ENCODE measurements at regions not wholly inside any gene's neighbourhood (a gene's known extent, or its start where the extent isn't known, plus 50 kb on each side); places are given as distances from the start of the nearest gene placed in this dataset.
"Not testable (repeated sequence)": the region's sequence is repeated elsewhere in the genome, so short reads cannot be mapped to it uniquely, and the experiment has no call there.

DNA sequence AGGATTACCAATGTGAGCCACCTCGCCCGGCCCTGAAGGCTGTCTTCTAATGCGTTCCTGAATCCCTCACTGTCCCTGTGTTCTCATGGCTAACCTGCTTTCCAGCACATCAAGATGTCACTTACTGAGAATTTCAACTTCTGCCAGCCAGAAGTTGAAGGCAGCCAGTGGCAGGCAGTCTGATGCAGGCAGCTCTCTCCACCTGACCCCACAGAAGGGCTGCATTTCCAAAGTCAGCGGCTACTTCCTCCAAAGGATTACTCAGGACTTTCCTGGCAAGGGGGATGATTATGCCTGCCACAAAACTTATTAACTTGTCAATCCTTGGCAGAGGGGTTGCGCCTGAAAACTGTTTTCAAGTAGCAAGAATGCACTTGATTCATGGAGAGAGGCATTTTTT, 1219.4 kb downstream of the TYW1 start:
- CTCF ChIA-PET: no interaction called here
- no peak for DNase-seq
- Mint-ChIP-seq H3K27ac (no peak overlapping the region), H3K9me3 (peaks cover 6% of the 10 kb centered on the region), H3K36me3 (ENCODE audit: low read depth) (no peaks in the 10 kb centered on the region), H3K4me3 (no peak overlapping the region), H3K27me3 (ENCODE audit: low read depth) (no peaks in the 10 kb centered on the region), H3K4me1 (ENCODE audit: low read depth) (no peaks in the 10 kb centered on the region)
- intact Hi-C loops (cut with micrococcal nuclease): no loop called here

DNA sequence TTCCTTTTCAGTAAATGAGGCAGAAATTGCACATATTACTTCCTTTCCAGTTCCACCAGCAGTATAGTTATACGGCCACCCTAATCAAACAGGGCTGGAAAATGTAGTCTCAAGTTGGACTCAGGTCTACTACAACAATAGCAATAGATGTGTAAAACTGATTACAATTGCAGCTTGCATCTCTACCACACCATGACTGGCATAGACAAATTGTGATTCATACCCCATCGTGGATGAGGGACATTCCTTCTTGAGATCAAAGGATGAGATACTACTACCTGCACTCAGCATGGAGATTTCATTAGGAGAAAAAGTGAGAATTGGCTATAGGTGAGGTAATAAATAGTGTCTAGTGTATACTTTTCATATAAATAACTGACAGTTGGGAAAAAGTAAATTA, 1220.8 kb downstream of the TYW1 start:
- no peak for DNase-seq
- H3K27ac Mint-ChIP-seq: no peak overlapping the region
- H3K4me3 Mint-ChIP-seq: no peak overlapping the region
- peaks cover 4% of the 10 kb centered on the region for H3K9me3 Mint-ChIP-seq
- CTCF ChIA-PET: no interaction called here
- no peaks in the 10 kb centered on the region for H3K36me3 Mint-ChIP-seq (ENCODE audit: low read depth)
- no peaks in the 10 kb centered on the region for H3K4me1 Mint-ChIP-seq (ENCODE audit: low read depth)
- no peaks in the 10 kb centered on the region for H3K27me3 Mint-ChIP-seq (ENCODE audit: low read depth)
- intact Hi-C loops (cut with micrococcal nuclease): no loop called here

DNA sequence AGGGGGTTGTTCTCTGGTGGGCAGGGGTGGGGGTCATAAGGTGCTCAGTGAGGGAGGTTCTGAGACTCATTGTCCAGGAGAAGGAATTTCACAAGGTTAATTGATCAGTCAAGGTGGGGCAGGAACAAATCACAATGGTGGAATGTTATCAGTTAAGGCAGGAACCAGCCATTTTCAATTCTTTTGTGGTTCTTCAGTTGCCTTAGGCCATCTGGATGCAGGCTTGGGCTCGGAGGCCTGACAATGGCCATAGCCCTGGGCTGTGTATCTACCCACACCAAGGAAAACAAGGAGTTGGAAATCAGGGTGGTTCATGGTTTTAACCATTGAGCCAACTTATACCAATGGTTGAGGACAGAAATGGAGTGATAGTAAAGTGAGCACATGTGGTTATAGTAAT, 1221.8 kb downstream of the TYW1 start:
- Mint-ChIP-seq H3K9me3 (peaks cover 4% of the 10 kb centered on the region), H3K27me3 (ENCODE audit: low read depth) (no peaks in the 10 kb centered on the region), H3K4me1 (ENCODE audit: low read depth) (no peaks in the 10 kb centered on the region), H3K4me3 (no peak overlapping the region), H3K36me3 (ENCODE audit: low read depth) (no peaks in the 10 kb centered on the region), H3K27ac (no peak overlapping the region)
- intact Hi-C loops (cut with micrococcal nuclease): no loop called here
- CTCF ChIA-PET: no interaction called here
- no peak for DNase-seq

DNA sequence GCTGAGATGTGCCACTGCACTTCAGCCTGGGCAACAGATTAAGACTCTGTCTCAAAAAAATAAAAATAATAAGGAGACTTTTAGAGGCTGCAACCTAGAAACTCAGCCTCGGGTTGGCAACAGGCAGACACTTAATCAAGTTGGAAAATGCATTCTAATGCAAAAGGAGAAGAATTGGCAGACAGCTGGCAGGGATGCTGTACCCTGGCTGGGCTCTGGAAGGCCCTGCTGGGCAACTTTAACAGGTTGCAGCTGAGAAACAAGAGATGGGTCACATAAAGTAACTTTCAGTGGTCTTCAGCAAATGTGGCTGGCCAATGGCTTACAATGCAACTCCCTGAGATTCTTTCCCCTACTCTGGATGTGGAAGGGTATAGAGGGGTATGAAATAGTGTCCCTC, 1225.7 kb downstream of the TYW1 start:
- peaks cover 5% of the 10 kb centered on the region for H3K9me3 Mint-ChIP-seq
- CTCF ChIA-PET: no interaction called here
- H3K36me3 Mint-ChIP-seq (ENCODE audit: low read depth): no peaks in the 10 kb centered on the region
- H3K27ac Mint-ChIP-seq: no peak overlapping the region
- no peak for DNase-seq
- no peak overlapping the region for H3K4me3 Mint-ChIP-seq
- intact Hi-C loops (cut with micrococcal nuclease): no loop called here
- no peaks in the 10 kb centered on the region for H3K4me1 Mint-ChIP-seq (ENCODE audit: low read depth)
- H3K27me3 Mint-ChIP-seq (ENCODE audit: low read depth): no peaks in the 10 kb centered on the region

DNA sequence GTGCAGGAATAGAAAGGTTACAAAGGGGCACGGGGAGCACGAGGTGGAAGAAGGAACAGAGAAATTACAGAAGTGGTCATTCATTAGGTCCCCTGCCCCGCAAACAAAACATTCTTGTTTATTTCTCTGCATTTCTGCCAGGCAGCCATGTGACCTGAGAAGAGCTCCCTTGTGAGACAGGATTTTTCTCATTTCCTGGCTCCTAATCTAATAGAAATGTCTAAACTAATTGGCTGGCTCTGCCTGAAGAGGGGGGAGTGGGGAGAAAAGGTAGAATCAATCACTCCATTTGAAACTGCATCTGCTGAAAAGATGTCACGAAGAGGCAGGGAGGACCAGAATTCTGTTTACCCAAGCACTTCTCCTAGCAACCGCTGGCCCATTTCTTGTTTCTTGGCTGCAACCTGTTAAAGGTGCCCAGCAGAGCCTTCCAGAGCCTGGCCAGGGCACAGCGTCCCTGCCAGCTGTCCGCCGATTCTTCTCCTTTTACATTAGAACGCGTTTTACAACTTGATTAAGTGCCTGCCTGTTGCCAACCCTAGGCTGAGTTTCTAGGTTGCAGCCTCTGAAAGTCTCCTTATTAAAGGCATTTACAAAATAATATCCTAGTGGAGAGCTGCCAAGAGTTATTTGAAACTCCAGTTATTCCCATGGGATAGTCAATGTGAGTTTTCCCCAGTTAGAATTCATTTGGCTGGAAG, 1227.6 kb downstream of the TYW1 start:
- DNase-seq: no peak
- H3K4me1 Mint-ChIP-seq (ENCODE audit: low read depth): no peaks in the 10 kb centered on the region
- no peaks in the 10 kb centered on the region for H3K36me3 Mint-ChIP-seq (ENCODE audit: low read depth)
- H3K9me3 Mint-ChIP-seq: peaks cover 3% of the 10 kb centered on the region
- H3K27ac Mint-ChIP-seq: no peak overlapping the region
- CTCF ChIA-PET: no interaction called here
- intact Hi-C loops (cut with micrococcal nuclease): no loop called here
- H3K27me3 Mint-ChIP-seq (ENCODE audit: low read depth): no peaks in the 10 kb centered on the region
- no peak overlapping the region for H3K4me3 Mint-ChIP-seq

DNA sequence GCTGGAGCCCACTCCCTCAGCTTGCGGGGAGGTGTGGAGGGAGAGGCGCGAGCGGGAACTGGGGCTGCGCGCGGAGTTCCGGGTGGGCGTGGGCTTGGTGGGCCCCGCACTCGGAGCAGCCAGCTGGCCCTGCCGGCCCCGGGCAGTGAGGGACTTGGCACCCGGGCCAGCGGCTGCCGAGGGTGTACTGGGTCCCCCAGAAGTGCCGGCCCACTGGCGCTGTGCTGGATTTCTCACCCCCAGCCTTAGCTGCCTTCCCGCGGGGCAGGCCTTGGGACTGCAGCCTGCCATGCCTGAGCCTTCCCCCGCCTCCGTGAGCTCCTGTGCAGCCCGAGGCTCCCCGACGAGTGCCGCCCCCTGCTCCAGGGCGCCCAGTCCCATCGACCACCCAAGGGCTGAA, 1234.4 kb downstream of the TYW1 start:
- intact Hi-C loops (cut with micrococcal nuclease); H3K4me1 Mint-ChIP-seq (ENCODE audit: low read depth); DNase-seq; H3K36me3 Mint-ChIP-seq (ENCODE audit: low read depth); H3K4me3 Mint-ChIP-seq; H3K27me3 Mint-ChIP-seq (ENCODE audit: low read depth); CTCF ChIA-PET; H3K27ac Mint-ChIP-seq: not testable (repeated sequence)
- peaks cover 12% of the 10 kb centered on the region for H3K9me3 Mint-ChIP-seq

DNA sequence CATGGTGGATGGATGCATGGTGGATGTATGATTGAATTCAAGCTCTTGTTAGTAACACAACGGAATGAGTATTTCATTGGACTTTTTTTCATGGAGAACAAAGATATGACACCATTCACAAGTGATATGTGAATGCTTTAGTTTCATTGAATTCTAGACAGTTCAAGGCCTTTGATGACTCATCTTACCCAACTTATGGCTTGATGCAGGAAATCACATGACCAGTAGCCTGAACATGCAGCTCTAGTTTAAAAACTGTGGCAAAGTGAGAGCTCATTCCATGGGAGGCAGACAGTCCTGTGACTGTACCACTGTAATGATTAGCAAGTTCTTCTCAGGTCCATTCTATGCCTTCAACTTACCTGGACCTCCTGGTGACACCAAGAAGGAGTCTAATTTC, 1239.3 kb downstream of the TYW1 start:
- no peaks in the 10 kb centered on the region for H3K27me3 Mint-ChIP-seq (ENCODE audit: low read depth)
- CTCF ChIA-PET: no interaction called here
- no peaks in the 10 kb centered on the region for H3K4me1 Mint-ChIP-seq (ENCODE audit: low read depth)
- H3K27ac Mint-ChIP-seq: no peak overlapping the region
- no peak overlapping the region for H3K4me3 Mint-ChIP-seq
- intact Hi-C loops (cut with micrococcal nuclease): no loop called here
- peaks cover 25% of the 10 kb centered on the region for H3K9me3 Mint-ChIP-seq
- H3K36me3 Mint-ChIP-seq (ENCODE audit: low read depth): peaks cover 2% of the 10 kb centered on the region
- no peak for DNase-seq

DNA sequence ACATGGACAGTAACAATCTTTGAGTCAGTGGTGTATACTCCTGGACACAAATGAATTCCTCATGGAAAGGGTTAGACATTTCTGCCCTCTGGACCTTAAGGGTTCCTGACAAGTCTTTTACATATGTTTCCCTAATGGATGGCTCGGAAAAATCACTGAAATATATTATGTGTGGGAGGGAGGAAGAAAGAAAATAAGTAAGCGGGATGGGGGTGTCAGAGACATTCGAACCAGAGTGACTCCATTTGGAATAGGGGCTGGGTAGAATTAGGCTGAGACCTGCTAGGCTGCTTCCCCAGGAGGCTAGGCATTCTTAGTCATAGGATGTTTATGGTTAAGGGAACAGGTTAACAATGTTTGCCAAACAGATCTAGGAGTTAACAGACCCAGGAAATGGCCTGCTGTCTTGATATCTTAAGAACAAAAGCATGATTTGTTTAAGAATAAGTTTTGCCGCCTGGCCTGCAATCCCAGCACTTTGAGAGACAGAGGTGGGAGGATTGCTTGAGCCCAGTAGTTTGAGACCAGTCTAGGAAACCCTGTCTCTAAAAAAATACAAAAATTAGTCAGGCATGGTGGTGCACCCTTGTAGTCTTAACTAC, 1241.7 kb downstream of the TYW1 start:
- Mint-ChIP-seq H3K4me1 (ENCODE audit: low read depth) (no peaks in the 10 kb centered on the region), H3K27me3 (ENCODE audit: low read depth) (no peaks in the 10 kb centered on the region), H3K9me3 (peaks cover 28% of the 10 kb centered on the region), H3K4me3 (no peak overlapping the region), H3K27ac (no peak overlapping the region), H3K36me3 (ENCODE audit: low read depth) (peaks cover 2% of the 10 kb centered on the region)
- intact Hi-C loops (cut with micrococcal nuclease): no loop called here
- CTCF ChIA-PET: no interaction called here
- no peak for DNase-seq

DNA sequence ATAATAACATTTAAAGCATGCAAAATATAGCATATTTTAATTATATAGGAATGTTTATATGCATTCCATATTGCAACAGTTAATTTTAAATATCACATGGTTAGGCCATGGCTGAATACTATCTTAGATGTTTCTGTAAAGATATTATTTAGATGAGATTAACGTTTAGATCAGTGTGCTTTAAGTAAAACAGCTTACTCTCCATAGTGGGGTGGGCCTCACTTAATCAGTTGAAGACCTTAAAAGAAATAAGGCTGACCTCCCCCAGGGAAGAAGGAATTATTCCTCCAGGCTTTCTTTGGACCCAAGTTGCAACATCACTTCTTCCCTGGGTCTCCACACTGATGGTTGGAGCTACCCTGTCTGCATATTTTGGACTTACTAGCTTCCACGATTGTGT, 1246.5 kb downstream of the TYW1 start:
- Mint-ChIP-seq H3K27ac (no peak overlapping the region), H3K9me3 (peaks cover 19% of the 10 kb centered on the region), H3K36me3 (ENCODE audit: low read depth) (peaks cover under 1% of the 10 kb centered on the region), H3K4me1 (ENCODE audit: low read depth) (no peaks in the 10 kb centered on the region), H3K27me3 (ENCODE audit: low read depth) (no peaks in the 10 kb centered on the region), H3K4me3 (no peak overlapping the region)
- DNase-seq: no peak
- CTCF ChIA-PET: no interaction called here
- intact Hi-C loops (cut with micrococcal nuclease): no loop called here

DNA sequence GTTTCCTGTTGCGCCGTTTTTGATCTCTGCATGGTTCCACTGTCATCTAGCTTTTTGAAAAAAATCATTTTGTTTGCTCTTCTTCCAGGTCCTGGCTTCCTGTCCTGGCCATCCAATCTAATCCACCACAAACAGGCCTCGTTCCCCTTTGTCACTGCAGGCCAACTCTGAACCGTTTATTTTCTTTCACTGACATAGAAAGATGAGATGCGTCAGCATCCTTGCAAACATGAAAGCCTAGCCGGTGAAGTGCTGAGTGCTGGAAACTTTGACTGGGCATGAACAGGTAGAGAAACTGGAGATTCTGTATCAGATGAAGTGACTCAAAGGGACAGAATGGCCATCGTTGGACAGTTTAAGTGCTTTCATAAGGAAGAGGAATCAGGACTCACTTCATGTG, 1247.8 kb downstream of the TYW1 start:
- no peak overlapping the region for H3K4me3 Mint-ChIP-seq
- no peaks in the 10 kb centered on the region for H3K4me1 Mint-ChIP-seq (ENCODE audit: low read depth)
- H3K9me3 Mint-ChIP-seq: peaks cover 20% of the 10 kb centered on the region
- H3K27me3 Mint-ChIP-seq (ENCODE audit: low read depth): no peaks in the 10 kb centered on the region
- CTCF ChIA-PET: no interaction called here
- no peak overlapping the region for H3K27ac Mint-ChIP-seq
- H3K36me3 Mint-ChIP-seq (ENCODE audit: low read depth): no peaks in the 10 kb centered on the region
- intact Hi-C loops (cut with micrococcal nuclease): no loop called here
- no peak for DNase-seq

DNA sequence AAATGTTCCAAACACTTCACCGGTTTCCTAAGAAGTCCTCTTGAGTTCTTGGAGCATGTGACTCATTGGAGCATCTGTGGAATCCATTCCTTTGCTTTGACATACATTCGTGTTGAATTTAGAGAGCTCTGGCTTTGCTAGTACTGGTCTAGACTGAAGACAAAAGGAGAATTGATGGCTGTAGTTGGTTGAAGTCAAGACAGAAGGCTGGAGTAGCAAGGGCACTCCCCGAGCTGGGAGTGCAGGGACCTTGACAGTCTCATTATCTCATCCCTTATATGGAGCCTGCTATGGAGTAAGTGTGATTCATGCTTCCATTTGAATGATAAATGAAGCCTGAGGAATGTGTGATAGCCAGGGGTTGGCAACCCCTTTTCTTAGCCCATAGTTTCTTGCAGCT, 1249.1 kb downstream of the TYW1 start:
- intact Hi-C loops (cut with micrococcal nuclease): no loop called here
- CTCF ChIA-PET: no interaction called here
- no peak overlapping the region for H3K27ac Mint-ChIP-seq
- peaks cover 20% of the 10 kb centered on the region for H3K9me3 Mint-ChIP-seq
- H3K4me1 Mint-ChIP-seq (ENCODE audit: low read depth): no peaks in the 10 kb centered on the region
- H3K36me3 Mint-ChIP-seq (ENCODE audit: low read depth): no peaks in the 10 kb centered on the region
- no peaks in the 10 kb centered on the region for H3K27me3 Mint-ChIP-seq (ENCODE audit: low read depth)
- no peak overlapping the region for H3K4me3 Mint-ChIP-seq
- DNase-seq: no peak

DNA sequence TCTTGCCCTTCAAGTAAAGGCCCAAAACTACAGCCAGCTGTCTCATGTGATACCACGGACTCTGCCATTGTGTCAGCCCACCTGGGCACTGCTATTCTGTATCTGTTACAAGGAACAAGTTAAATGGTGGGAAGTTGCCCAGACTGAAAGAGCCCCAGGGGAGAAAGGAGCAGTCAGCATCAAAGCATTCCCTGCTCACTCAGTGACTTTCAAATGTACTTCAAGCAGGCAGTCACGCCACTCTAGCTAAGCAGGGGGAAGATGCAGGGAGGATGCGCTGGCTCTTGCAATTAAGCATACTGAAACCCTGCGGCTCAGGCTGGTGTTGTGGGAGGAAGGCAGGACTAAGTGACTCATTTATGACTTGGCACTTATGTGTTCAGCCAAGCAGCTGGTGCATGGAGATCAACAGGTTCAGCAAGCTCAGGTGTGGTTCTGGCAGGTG, 1249.6 kb downstream of the TYW1 start:
- no peaks in the 10 kb centered on the region for H3K36me3 Mint-ChIP-seq (ENCODE audit: low read depth)
- H3K4me1 Mint-ChIP-seq (ENCODE audit: low read depth): no peaks in the 10 kb centered on the region
- H3K4me3 Mint-ChIP-seq: no peak overlapping the region
- CTCF ChIA-PET: no interaction called here
- intact Hi-C loops (cut with micrococcal nuclease): no loop called here
- DNase-seq: no peak
- peaks cover 15% of the 10 kb centered on the region for H3K9me3 Mint-ChIP-seq
- no peak overlapping the region for H3K27ac Mint-ChIP-seq
- H3K27me3 Mint-ChIP-seq (ENCODE audit: low read depth): no peaks in the 10 kb centered on the region

DNA sequence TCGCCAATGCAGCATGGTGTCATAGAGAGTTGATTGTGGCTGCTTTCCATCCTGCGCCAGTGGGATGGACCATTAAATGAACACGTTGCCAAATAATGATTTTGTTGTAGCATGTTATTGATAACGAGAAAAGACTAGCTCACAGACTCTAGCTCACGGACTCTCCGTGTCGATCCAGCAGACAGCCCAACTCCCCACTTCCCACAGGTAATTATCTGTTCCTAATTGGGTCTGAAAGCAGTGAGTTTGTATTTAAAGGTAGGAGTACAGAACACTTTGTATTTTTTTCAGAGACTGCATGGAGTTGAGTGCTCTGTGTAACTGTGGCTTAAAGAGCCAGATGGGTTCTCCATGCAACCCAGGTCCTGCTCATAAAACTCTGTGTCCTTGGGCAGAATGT, 1250.5 kb downstream of the TYW1 start:
- Mint-ChIP-seq H3K27me3 (ENCODE audit: low read depth) (no peaks in the 10 kb centered on the region), H3K27ac (no peak overlapping the region), H3K36me3 (ENCODE audit: low read depth) (no peaks in the 10 kb centered on the region), H3K9me3 (peaks cover 10% of the 10 kb centered on the region), H3K4me3 (no peak overlapping the region), H3K4me1 (ENCODE audit: low read depth) (no peaks in the 10 kb centered on the region)
- intact Hi-C loops (cut with micrococcal nuclease): no loop called here
- no peak for DNase-seq
- CTCF ChIA-PET: no interaction called here

Data from activated naive CD4-positive, alpha-beta T cell treated with anti-CD3 and anti-CD28 coated beads for 36 hours (primary cell).